GM18499 (cell line): ENCODE measurements at regions not wholly inside any gene's neighbourhood (a gene's known extent, or its start where the extent isn't known, plus 50 kb on each side); places are given as distances from the start of the nearest gene placed in this dataset.
"Not testable (repeated sequence)": the region's sequence is repeated elsewhere in the genome, so short reads cannot be mapped to it uniquely, and the experiment has no call there.

ENCODE experiments used
- ATAC-seq: cut with Tn5 transposase; IDR thresholded peaks from one replicate; pipeline ENCODE4 v1.9.1; 2021; ENCODE audit warnings: moderate number of reproducible peaks; ENCODE audit not compliant: insufficient read depth, unreplicated experiment

- ATAC-seq, result no peak
These were observed 213.2 kb upstream of the ECI2 start for GRCh38 chr6:4348462-4349112.

- no peak for ATAC-seq
These were observed 212.5 kb upstream of the ECI2 start for GRCh38 chr6:4347877-4348276.

- ATAC-seq, result no peak
These were observed 211.4 kb upstream of the ECI2 start for GRCh38 chr6:4346659-4347333.

GRCh38 chr6:4345543-4345942, 210.2 kb upstream of the ECI2 start:
- no peak for ATAC-seq

GRCh38 chr6:4344317-4344899, 209.0 kb upstream of the ECI2 start:
- no peak for ATAC-seq

- ATAC-seq, result no peak
These were observed 207.2 kb upstream of the ECI2 start for GRCh38 chr6:4342407-4343137.

- ATAC-seq, result no peak
These were observed 205.9 kb upstream of the ECI2 start for GRCh38 chr6:4341078-4341797.

- ATAC-seq, result no peak
These were observed 205.2 kb upstream of the ECI2 start for GRCh38 chr6:4340544-4340943.

- no peak for ATAC-seq
These were observed 203.5 kb upstream of the ECI2 start for GRCh38 chr6:4338884-4339283.

- no peak for ATAC-seq
These were observed 201.5 kb upstream of the ECI2 start for GRCh38 chr6:4336778-4337442.

GRCh38 chr6:4336084-4336483, 200.7 kb upstream of the ECI2 start:
- no peak for ATAC-seq

GRCh38 chr6:4334158-4334740, 198.9 kb upstream of the ECI2 start:
- ATAC-seq, result not testable (repeated sequence)

GRCh38 chr6:4327841-4328240, 192.5 kb upstream of the ECI2 start:
- ATAC-seq, result no peak

- ATAC-seq, result no peak
These were observed 189.4 kb upstream of the ECI2 start for GRCh38 chr6:4324746-4325145.

GRCh38 chr6:4323322-4323721, 187.9 kb upstream of the ECI2 start:
- ATAC-seq, result no peak

- no peak for ATAC-seq
These were observed 187.5 kb upstream of the ECI2 start for GRCh38 chr6:4322846-4323309.

GRCh38 chr6:4322134-4322845, 186.9 kb upstream of the ECI2 start:
- ATAC-seq, result no peak

GRCh38 chr6:4320860-4321259, 185.5 kb upstream of the ECI2 start:
- no peak for ATAC-seq
